ENCODE measurements at regions not wholly inside any gene's neighbourhood (a gene's known extent, or its start where the extent isn't known, plus 50 kb on each side); places are given as distances from the start of the nearest gene placed in this dataset.

GRCh38 chr5:35438786-35439185, 178.9 kb upstream of the SPEF2 start:
- Histone ChIP-seq H3K4me3 (ENCODE audit: insufficient read depth, low read depth, low read length) (no peak overlapping the region), H3K27me3 (ENCODE audit: control insufficient read depth, insufficient read depth, low read length, poor library complexity, severe bottlenecking) (no peaks in the 10 kb centered on the region), H3K27ac (ENCODE audit: insufficient read depth, low read depth, low read length, poor library complexity, severe bottlenecking) (no peak overlapping the region), H3K4me1 (ENCODE audit: control insufficient read depth, insufficient read depth, low read length) (no peaks in the 10 kb centered on the region), H3K36me3 (ENCODE audit: control insufficient read depth, insufficient read depth, low read length) (no peaks in the 10 kb centered on the region), H3K9me3 (ENCODE audit: control insufficient read depth, low read length) (no peaks in the 10 kb centered on the region)
- WGBS, 2 experiments = 84 to 88% methylated on average over 2 of the region's 2 CpGs

GRCh38 chr5:35438288-35438687, 179.4 kb upstream of the SPEF2 start:
- Histone ChIP-seq H3K36me3 (ENCODE audit: control insufficient read depth, insufficient read depth, low read length) (no peaks in the 10 kb centered on the region), H3K9me3 (ENCODE audit: control insufficient read depth, low read length) (no peaks in the 10 kb centered on the region), H3K27me3 (ENCODE audit: control insufficient read depth, insufficient read depth, low read length, poor library complexity, severe bottlenecking) (no peaks in the 10 kb centered on the region), H3K4me3 (ENCODE audit: insufficient read depth, low read depth, low read length) (no peak overlapping the region), H3K27ac (ENCODE audit: insufficient read depth, low read depth, low read length, poor library complexity, severe bottlenecking) (no peak overlapping the region), H3K4me1 (ENCODE audit: control insufficient read depth, insufficient read depth, low read length) (no peaks in the 10 kb centered on the region)
- WGBS, 2 experiments = 67% methylated on average over 1 of the region's 1 CpG; no CpG with 5 or more reads in 1 of the 2 experiments

GRCh38 chr5:35436400-35437057, 181.1 kb upstream of the SPEF2 start:
- H3K36me3 ChIP-seq (ENCODE audit: control insufficient read depth, insufficient read depth, low read length) = no peaks in the 10 kb centered on the region
- H3K4me3 ChIP-seq (ENCODE audit: insufficient read depth, low read depth, low read length) = no peak overlapping the region
- no peaks in the 10 kb centered on the region for H3K9me3 ChIP-seq (ENCODE audit: control insufficient read depth, low read length)
- no peaks in the 10 kb centered on the region for H3K4me1 ChIP-seq (ENCODE audit: control insufficient read depth, insufficient read depth, low read length)
- 92% methylated on average over 4 to 6 of the region's 6 CpGs for WGBS, 2 experiments
- no peaks in the 10 kb centered on the region for H3K27me3 ChIP-seq (ENCODE audit: control insufficient read depth, insufficient read depth, low read length, poor library complexity, severe bottlenecking)
- no peak overlapping the region for H3K27ac ChIP-seq (ENCODE audit: insufficient read depth, low read depth, low read length, poor library complexity, severe bottlenecking)

GRCh38 chr5:35430381-35431162, 187.1 kb upstream of the SPEF2 start:
- 74 to 97% methylated on average over 3 to 5 of the region's 5 CpGs for WGBS, 2 experiments
- no peak overlapping the region for H3K4me3 ChIP-seq (ENCODE audit: insufficient read depth, low read depth, low read length)
- H3K4me1 ChIP-seq (ENCODE audit: control insufficient read depth, insufficient read depth, low read length) = no peaks in the 10 kb centered on the region
- H3K27me3 ChIP-seq (ENCODE audit: control insufficient read depth, insufficient read depth, low read length, poor library complexity, severe bottlenecking) = no peaks in the 10 kb centered on the region
- no peak overlapping the region for H3K27ac ChIP-seq (ENCODE audit: insufficient read depth, low read depth, low read length, poor library complexity, severe bottlenecking)
- H3K36me3 ChIP-seq (ENCODE audit: control insufficient read depth, insufficient read depth, low read length) = no peaks in the 10 kb centered on the region
- H3K9me3 ChIP-seq (ENCODE audit: control insufficient read depth, low read length) = no peaks in the 10 kb centered on the region

GRCh38 chr5:35420200-35420599, 189.9 kb upstream of the PRLR start:
- 88 to 94% methylated on average over 1 of the region's 1 CpG for WGBS, 2 experiments
- Histone ChIP-seq H3K9me3 (ENCODE audit: control insufficient read depth, low read length) (no peaks in the 10 kb centered on the region), H3K4me3 (ENCODE audit: insufficient read depth, low read depth, low read length) (no peak overlapping the region), H3K36me3 (ENCODE audit: control insufficient read depth, insufficient read depth, low read length) (no peaks in the 10 kb centered on the region), H3K27ac (ENCODE audit: insufficient read depth, low read depth, low read length, poor library complexity, severe bottlenecking) (no peak overlapping the region), H3K27me3 (ENCODE audit: control insufficient read depth, insufficient read depth, low read length, poor library complexity, severe bottlenecking) (no peaks in the 10 kb centered on the region), H3K4me1 (ENCODE audit: control insufficient read depth, insufficient read depth, low read length) (no peaks in the 10 kb centered on the region)

- Histone ChIP-seq H3K27me3 (ENCODE audit: control insufficient read depth, insufficient read depth, low read length, poor library complexity, severe bottlenecking) (no peaks in the 10 kb centered on the region), H3K4me3 (ENCODE audit: insufficient read depth, low read depth, low read length) (no peak overlapping the region), H3K9me3 (ENCODE audit: control insufficient read depth, low read length) (no peaks in the 10 kb centered on the region), H3K36me3 (ENCODE audit: control insufficient read depth, insufficient read depth, low read length) (no peaks in the 10 kb centered on the region), H3K4me1 (ENCODE audit: control insufficient read depth, insufficient read depth, low read length) (no peaks in the 10 kb centered on the region), H3K27ac (ENCODE audit: insufficient read depth, low read depth, low read length, poor library complexity, severe bottlenecking) (no peak overlapping the region)
- 91 to 92% methylated on average over 4 of the region's 4 CpGs for WGBS, 2 experiments
Observed at GRCh38 chr5:35417040-35417439, 186.8 kb upstream of the PRLR start.

GRCh38 chr5:35416217-35416988, 186.1 kb upstream of the PRLR start:
- 92 to 94% methylated on average over 6 of the region's 6 CpGs for WGBS, 2 experiments
- Histone ChIP-seq H3K36me3 (ENCODE audit: control insufficient read depth, insufficient read depth, low read length) (no peaks in the 10 kb centered on the region), H3K27me3 (ENCODE audit: control insufficient read depth, insufficient read depth, low read length, poor library complexity, severe bottlenecking) (no peaks in the 10 kb centered on the region), H3K4me1 (ENCODE audit: control insufficient read depth, insufficient read depth, low read length) (no peaks in the 10 kb centered on the region), H3K9me3 (ENCODE audit: control insufficient read depth, low read length) (no peaks in the 10 kb centered on the region), H3K4me3 (ENCODE audit: insufficient read depth, low read depth, low read length) (no peak overlapping the region), H3K27ac (ENCODE audit: insufficient read depth, low read depth, low read length, poor library complexity, severe bottlenecking) (no peak overlapping the region)

- no peaks in the 10 kb centered on the region for H3K36me3 ChIP-seq (ENCODE audit: control insufficient read depth, insufficient read depth, low read length)
- 100% methylated on average over 1 of the region's 2 CpGs for WGBS, 2 experiments
- H3K9me3 ChIP-seq (ENCODE audit: control insufficient read depth, low read length) = no peaks in the 10 kb centered on the region
- no peaks in the 10 kb centered on the region for H3K27me3 ChIP-seq (ENCODE audit: control insufficient read depth, insufficient read depth, low read length, poor library complexity, severe bottlenecking)
- H3K4me1 ChIP-seq (ENCODE audit: control insufficient read depth, insufficient read depth, low read length) = no peaks in the 10 kb centered on the region
- no peak overlapping the region for H3K4me3 ChIP-seq (ENCODE audit: insufficient read depth, low read depth, low read length)
- no peak overlapping the region for H3K27ac ChIP-seq (ENCODE audit: insufficient read depth, low read depth, low read length, poor library complexity, severe bottlenecking)
Observed at GRCh38 chr5:35415309-35415708, 185.0 kb upstream of the PRLR start.

- H3K36me3 ChIP-seq (ENCODE audit: control insufficient read depth, insufficient read depth, low read length) = no peaks in the 10 kb centered on the region
- H3K4me1 ChIP-seq (ENCODE audit: control insufficient read depth, insufficient read depth, low read length) = no peaks in the 10 kb centered on the region
- H3K4me3 ChIP-seq (ENCODE audit: insufficient read depth, low read depth, low read length) = no peak overlapping the region
- no peak overlapping the region for H3K27ac ChIP-seq (ENCODE audit: insufficient read depth, low read depth, low read length, poor library complexity, severe bottlenecking)
- no peaks in the 10 kb centered on the region for H3K9me3 ChIP-seq (ENCODE audit: control insufficient read depth, low read length)
- H3K27me3 ChIP-seq (ENCODE audit: control insufficient read depth, insufficient read depth, low read length, poor library complexity, severe bottlenecking) = no peaks in the 10 kb centered on the region
- WGBS, 2 experiments = 96 to 97% methylated on average over 1 of the region's 1 CpG
Observed at GRCh38 chr5:35409361-35409760, 179.1 kb upstream of the PRLR start.

GRCh38 chr5:35408146-35408545, 177.9 kb upstream of the PRLR start:
- no CpG with 5 or more reads among the region's 2 CpGs for WGBS, 2 experiments
- Histone ChIP-seq H3K36me3 (ENCODE audit: control insufficient read depth, insufficient read depth, low read length) (no peaks in the 10 kb centered on the region), H3K27me3 (ENCODE audit: control insufficient read depth, insufficient read depth, low read length, poor library complexity, severe bottlenecking) (no peaks in the 10 kb centered on the region), H3K4me1 (ENCODE audit: control insufficient read depth, insufficient read depth, low read length) (no peaks in the 10 kb centered on the region), H3K9me3 (ENCODE audit: control insufficient read depth, low read length) (no peaks in the 10 kb centered on the region), H3K27ac (ENCODE audit: insufficient read depth, low read depth, low read length, poor library complexity, severe bottlenecking) (no peak overlapping the region), H3K4me3 (ENCODE audit: insufficient read depth, low read depth, low read length) (no peak overlapping the region)

Data from ectodermal cell (in vitro differentiated cells).